ENCODE measurements at regions not wholly inside any gene's neighbourhood (a gene's known extent, or its start where the extent isn't known, plus 50 kb on each side); places are given as distances from the start of the nearest gene placed in this dataset.

DNA sequence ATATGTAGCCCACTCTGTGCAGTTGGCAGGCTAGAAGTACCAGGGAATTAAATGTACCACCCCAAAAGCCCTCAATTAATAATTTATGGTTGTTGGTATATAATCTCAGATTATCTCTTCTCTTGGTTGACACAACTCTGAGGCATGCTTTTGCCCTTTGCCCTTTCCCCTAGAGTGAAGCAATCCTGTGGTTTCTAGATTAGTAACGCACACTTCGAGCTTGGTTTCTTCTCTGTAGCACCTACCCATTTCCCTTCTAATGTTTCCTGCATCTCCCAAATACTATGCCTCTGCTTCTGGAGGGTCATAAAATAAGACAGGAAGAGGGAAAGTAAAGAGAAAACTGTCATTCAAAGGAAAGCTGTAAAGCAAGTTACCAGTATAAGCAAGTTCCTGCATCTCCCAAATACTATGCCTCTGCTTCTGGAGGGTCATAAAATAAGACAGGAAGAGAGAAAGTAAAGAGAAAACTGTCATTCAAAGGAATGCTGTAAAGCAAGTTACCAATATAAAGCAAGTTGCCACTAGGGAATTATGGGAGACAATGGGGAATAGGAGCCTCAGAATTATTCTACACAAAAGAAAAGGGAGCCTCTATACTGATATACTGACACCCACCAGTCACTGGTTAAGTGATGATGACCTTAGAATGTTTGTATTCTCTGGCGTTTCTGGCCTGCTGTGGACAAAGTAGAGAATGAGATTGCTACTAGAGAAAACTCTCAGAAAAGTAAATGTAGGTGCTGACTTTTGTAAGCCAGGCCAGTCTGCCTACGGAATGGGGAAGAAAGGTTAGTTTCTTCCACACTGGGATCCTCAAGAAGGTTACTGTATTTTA, 862.6 kb upstream of the MAN1A1 start:
- no peak for DNase-seq

- no peak for DNase-seq
These were observed 853.3 kb upstream of the MAN1A1 start for GRCh38 chr6:120202878-120203277.

DNA sequence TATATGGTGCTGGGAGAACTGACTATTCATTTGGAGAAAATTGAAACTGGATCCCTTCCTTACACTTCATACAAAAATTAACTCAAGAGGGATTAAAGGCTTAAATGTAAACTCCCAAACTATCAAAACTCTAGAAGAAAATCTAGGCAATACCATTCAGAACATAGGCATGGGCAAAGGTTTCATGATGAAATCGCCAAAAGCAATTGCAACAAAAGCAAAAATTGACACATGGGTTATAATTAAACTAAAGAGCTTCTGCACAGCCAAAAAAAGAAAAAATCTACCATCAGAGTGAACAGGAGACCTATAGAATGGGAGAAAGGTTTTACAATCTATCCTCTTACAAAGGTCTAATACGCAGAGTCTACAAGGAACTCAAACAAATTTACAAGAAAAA, 851.3 kb upstream of the MAN1A1 start:
- no peak for DNase-seq

DNA sequence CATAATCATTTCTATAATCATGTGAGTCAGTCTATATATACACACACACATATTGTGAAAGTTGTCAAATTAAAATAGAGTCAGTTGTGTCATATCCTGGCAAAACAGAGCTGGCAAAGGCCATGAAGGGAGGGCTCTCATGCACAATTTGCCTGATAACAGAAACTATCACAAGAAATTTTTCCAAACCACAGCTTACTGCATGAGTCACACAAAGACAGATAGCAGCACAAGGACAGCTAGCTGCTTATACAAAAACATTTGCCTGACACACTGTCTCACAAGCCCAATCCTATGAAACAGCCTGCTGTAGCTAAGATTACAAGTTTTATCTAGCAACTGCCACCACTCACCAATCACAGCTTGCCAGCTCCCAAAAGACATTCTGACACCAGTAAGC, 848.5 kb upstream of the MAN1A1 start:
- no peak for DNase-seq

- no peak for DNase-seq
These were observed 836.5 kb upstream of the MAN1A1 start for GRCh38 chr6:120186080-120186479.

DNA sequence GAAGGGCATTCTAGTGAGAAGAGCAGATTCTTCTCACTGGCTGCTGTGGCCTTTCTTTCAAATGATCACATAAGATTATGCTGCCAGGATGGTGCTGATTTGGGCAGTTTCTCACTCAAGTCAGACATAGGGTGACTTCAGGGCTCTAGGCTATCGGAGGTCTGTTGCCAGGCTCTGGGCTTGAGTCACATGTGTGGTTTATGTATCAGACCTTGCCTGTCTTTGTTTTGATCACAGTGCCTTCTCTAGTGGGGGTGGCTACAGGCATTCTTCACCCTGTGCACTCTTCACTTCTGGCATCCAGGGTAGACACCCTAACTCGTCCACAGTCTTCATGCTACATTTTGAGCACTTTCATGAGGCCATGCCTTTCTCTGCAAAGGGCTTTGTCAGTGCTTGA, 823.7 kb upstream of the MAN1A1 start:
- no peak for DNase-seq

- DNase-seq = no peak
These were observed 815.0 kb upstream of the MAN1A1 start for GRCh38 chr6:120164531-120164930.

DNA sequence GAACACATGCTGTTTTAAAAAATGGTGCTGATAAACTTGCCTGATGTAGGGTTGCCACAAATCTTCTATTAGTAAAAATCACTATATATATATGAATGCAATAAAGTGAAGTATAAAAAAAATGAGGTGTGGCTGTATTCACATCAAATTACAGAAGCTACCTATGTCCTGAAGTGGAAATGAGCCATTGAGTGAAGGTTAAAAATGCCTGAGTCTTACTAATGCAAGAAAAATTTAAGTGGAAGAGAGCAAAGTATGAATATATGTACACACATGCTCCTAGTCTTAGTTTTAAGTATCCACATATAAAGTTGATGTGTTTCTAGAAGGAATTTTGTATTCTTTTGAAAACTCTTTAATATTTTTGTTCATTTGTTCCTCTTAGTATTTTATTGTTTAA, 808.3 kb upstream of the MAN1A1 start:
- no peak for DNase-seq

- DNase-seq = no peak
These were observed 797.7 kb upstream of the MAN1A1 start for GRCh38 chr6:120147071-120147871.

GRCh38 chr6:120141601-120142000, 792.0 kb upstream of the MAN1A1 start:
- no peak for DNase-seq

GRCh38 chr6:120137492-120137891, 787.9 kb upstream of the MAN1A1 start:
- no peak for DNase-seq

DNA sequence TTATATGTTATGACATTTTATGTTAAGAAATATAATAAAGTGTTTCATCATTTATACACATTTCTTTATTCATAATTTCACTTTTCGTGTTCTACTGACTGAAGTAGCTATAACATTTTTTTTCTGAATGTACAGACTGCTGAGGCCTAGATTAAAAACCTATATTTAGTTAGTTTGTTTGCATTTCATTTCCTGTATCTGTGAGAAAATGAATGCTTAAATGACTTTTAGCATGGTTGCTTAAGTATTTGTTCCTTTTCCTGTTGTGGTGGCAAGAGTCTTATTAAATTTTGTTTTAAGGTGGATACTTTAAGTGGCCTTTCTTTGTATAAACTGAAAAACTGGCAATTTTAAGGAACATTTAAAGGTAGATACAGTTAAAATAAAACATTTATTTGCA, 779.7 kb upstream of the MAN1A1 start:
- no peak for DNase-seq

- no peak for DNase-seq
These were observed 772.8 kb upstream of the MAN1A1 start for GRCh38 chr6:120122401-120122800.

DNA sequence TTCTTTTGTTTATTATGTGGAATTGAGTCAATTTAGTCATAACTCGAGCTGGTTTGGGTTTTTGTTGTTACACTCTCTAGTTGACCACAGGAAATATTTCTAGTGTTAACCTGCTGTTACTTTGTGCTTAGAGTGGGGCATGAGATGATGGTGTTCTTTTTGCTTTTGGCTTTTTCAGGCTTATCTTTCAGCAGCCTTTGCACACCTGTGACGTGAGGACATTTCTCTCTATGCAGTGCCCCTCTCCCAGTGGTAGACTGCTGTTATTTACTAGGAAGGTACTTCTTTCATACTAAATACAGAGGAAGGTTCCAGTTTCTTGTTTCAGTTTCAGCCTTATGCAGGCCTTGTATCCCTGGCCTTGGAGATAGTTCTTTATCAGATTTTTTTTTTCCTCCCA, 766.8 kb upstream of the MAN1A1 start:
- no peak for DNase-seq

GRCh38 chr6:120112980-120113379, 763.4 kb upstream of the MAN1A1 start:
- no peak for DNase-seq

- DNase-seq = no peak
These were observed 761.4 kb upstream of the MAN1A1 start for GRCh38 chr6:120111001-120111400.

GRCh38 chr6:120108061-120108795, 758.7 kb upstream of the MAN1A1 start:
- no peak for DNase-seq

GRCh38 chr6:120103618-120104017, 754.1 kb upstream of the MAN1A1 start:
- no peak for DNase-seq

DNA sequence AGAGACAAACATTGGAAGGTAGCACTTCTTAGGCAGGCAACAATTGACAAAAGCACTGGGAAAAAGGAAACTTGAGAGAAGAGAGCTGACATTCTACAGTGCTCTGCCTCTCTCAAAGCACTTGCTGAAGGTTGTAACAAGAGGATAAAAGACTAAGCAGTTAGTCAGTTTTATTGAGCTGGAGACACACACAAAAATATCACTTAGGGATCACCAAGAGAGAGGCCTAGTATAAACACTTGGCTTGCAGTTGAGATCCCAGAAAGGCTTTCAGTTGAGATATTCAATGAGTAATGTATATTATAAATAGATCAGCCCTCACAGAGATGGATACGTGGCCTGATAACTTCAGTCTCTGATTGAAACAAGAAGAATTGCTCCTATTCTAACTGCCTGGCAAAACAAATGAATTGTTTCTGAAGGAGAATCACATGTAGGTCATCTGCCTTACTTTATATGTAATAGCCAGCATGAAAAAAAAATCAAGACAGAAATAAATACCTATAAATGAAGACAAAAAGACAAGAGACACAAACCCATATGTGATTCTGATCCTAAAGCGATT, 747.2 kb upstream of the MAN1A1 start:
- no peak for DNase-seq

DNA sequence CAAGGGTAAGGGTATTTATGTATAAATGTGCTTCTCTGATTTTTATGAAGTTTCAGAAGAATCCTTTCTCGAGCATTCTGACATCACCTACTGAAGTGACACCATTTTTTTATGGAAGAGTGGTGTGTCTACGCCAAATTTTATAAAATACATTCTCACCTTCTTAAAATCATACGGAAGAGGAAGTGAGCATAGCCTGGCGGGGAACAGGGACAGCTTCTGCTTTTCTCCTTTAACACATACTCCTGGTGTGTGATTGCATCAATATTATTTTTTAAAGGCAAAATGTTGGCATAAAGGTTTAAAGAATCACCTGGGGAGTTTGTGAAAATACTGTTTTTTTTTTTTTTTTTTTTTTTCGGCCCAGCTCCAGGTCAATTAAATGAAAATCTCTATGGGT, 733.6 kb upstream of the MAN1A1 start:
- DNase-seq = no peak

- DNase-seq = no peak
These were observed 727.9 kb upstream of the MAN1A1 start for GRCh38 chr6:120077489-120077888.

- DNase-seq = no peak
These were observed 708.8 kb upstream of the MAN1A1 start for GRCh38 chr6:120058410-120058809.

GRCh38 chr6:120056085-120056484, 706.5 kb upstream of the MAN1A1 start:
- DNase-seq = no peak
